Endodermal cell (in vitro differentiated cells): ENCODE measurements at regions not wholly inside any gene's neighbourhood (a gene's known extent, or its start where the extent isn't known, plus 50 kb on each side); places are given as distances from the start of the nearest gene placed in this dataset.

Source experiments
- DNase-seq: peaks from one replicate; pipeline ENCODE4 v3.0.0-alpha.2; 2017
- H3K27ac ChIP-seq: 2 replicates; pipeline ENCODE4 v1.5.1; 2013; ENCODE audit warnings: mild to moderate bottlenecking, low read depth, low read length, moderate library complexity
- H3K27me3 ChIP-seq: 2 replicates; pipeline ENCODE4 v1.6.1; 2013; ENCODE audit warnings: mild to moderate bottlenecking, low read length, moderate library complexity; ENCODE audit not compliant: insufficient read depth, control insufficient read depth, poor library complexity, severe bottlenecking
- H3K36me3 ChIP-seq: 2 replicates; pipeline ENCODE4 v1.7.0; 2013; ENCODE audit warnings: mild to moderate bottlenecking, low read length, moderate library complexity; ENCODE audit not compliant: control insufficient read depth, insufficient read depth
- H3K4me1 ChIP-seq: one replicate; pipeline ENCODE4 v1.7.0; 2013; ENCODE audit warnings: low read length; ENCODE audit not compliant: control insufficient read depth, insufficient read depth
- H3K4me3 ChIP-seq: 2 replicates; pipeline ENCODE4 v1.5.1; 2013; ENCODE audit warnings: mild to moderate bottlenecking, low read length, moderate library complexity
- H3K9ac ChIP-seq: 2 replicates; pipeline ENCODE4 v1.6.1; 2013; ENCODE audit warnings: mild to moderate bottlenecking, low read length, moderate library complexity; ENCODE audit not compliant: poor library complexity, severe bottlenecking; ENCODE audit errors: extremely low read depth
- H3K9me3 ChIP-seq: 2 replicates; pipeline ENCODE4 v1.6.1; 2013; ENCODE audit warnings: mild to moderate bottlenecking, low read length, moderate library complexity; ENCODE audit not compliant: control insufficient read depth
- H3K27ac Mint-ChIP-seq: 2 replicates; pipeline ENCODE4 v1.8.0; 2020; ENCODE audit warnings: mixed read lengths
- H3K27me3 Mint-ChIP-seq: 2 replicates; pipeline ENCODE4 v1.8.0; 2021; ENCODE audit warnings: mild to moderate bottlenecking, mixed read lengths; ENCODE audit not compliant: insufficient read depth
- H3K36me3 Mint-ChIP-seq: 2 replicates; pipeline ENCODE4 v1.8.0; 2020; ENCODE audit warnings: low read depth, mixed read lengths
- H3K4me1 Mint-ChIP-seq: 2 replicates; pipeline ENCODE4 v1.8.0; 2020; ENCODE audit warnings: mixed read lengths
- H3K4me3 Mint-ChIP-seq: 2 replicates; pipeline ENCODE4 v1.8.0; 2020; ENCODE audit warnings: mild to moderate bottlenecking, moderate library complexity, mixed read lengths
- H3K9me3 Mint-ChIP-seq: 2 replicates; pipeline ENCODE4 v1.8.0; 2020; ENCODE audit warnings: mild to moderate bottlenecking, mixed read lengths
- WGBS, 2 experiments: methylation state at CpG; one replicate each; pipeline versions ENCODE4 v1.1.5 to v1.1.7; 2013; ENCODE audit warnings: missing lambda C conversion rate in 2 of 2, mixed read lengths in 1 of 2; ENCODE audit not compliant: insufficient coverage in 1 of 2, insufficient read length in 1 of 2; 5-methylcytosine and 5-hydroxymethylcytosine counted together
- TF ChIP-seq, protein P1 (sequence below): fragments of 200-600 bp; sonication (generic); conservative IDR thresholded peaks from 2 replicates; pipeline ENCODE4 v1.5.0; 2021; ENCODE audit warnings: antibody characterized with exemption, mild to moderate bottlenecking

DNA sequence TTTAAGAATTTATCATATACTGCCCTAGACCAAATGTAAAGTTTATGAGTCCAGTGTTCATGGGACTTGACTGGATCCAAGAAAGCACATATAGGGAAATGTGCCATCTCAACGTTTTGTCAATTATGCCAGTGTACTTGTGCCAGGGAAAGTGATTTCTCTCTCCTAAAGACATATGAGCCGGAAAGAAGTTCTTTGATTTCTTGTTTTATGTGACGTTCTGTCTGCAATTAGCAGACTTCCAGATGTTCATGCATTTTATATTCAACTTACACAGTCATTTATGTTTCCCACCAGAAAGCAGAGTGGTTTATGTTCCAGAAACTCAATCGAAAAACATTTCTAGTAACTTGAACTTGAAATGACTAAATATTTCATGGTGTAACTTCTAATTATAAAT lies 203.8 kb downstream of the FAM170A start:
- 95 to 98% methylated on average over 3 to 4 of the region's 4 CpGs for WGBS, 2 experiments
- DNase-seq = no peak
- H3K9me3 ChIP-seq = peaks cover 3% of the 10 kb centered on the region
- no peaks in the 10 kb centered on the region for H3K36me3 Mint-ChIP-seq
- H3K4me3 ChIP-seq = no peak overlapping the region
- no peak overlapping the region for H3K4me3 Mint-ChIP-seq
- no peak overlapping the region for H3K9ac ChIP-seq
- H3K9me3 Mint-ChIP-seq = no peaks in the 10 kb centered on the region
- H3K27ac Mint-ChIP-seq = no peak overlapping the region
- peaks cover 2% of the 10 kb centered on the region for H3K4me1 Mint-ChIP-seq
- no peaks in the 10 kb centered on the region for H3K27me3 Mint-ChIP-seq
- TF ChIP-seq, protein P1, sequence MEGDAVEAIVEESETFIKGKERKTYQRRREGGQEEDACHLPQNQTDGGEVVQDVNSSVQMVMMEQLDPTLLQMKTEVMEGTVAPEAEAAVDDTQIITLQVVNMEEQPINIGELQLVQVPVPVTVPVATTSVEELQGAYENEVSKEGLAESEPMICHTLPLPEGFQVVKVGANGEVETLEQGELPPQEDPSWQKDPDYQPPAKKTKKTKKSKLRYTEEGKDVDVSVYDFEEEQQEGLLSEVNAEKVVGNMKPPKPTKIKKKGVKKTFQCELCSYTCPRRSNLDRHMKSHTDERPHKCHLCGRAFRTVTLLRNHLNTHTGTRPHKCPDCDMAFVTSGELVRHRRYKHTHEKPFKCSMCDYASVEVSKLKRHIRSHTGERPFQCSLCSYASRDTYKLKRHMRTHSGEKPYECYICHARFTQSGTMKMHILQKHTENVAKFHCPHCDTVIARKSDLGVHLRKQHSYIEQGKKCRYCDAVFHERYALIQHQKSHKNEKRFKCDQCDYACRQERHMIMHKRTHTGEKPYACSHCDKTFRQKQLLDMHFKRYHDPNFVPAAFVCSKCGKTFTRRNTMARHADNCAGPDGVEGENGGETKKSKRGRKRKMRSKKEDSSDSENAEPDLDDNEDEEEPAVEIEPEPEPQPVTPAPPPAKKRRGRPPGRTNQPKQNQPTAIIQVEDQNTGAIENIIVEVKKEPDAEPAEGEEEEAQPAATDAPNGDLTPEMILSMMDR = no peak
- H3K36me3 ChIP-seq = no peaks in the 10 kb centered on the region
- H3K27ac ChIP-seq = no peak overlapping the region
- H3K4me1 ChIP-seq = no peaks in the 10 kb centered on the region
- no peaks in the 10 kb centered on the region for H3K27me3 ChIP-seq

- DNase-seq = no peak
- Histone ChIP-seq H3K9ac (no peak overlapping the region), H3K9me3 (peaks cover 10% of the 10 kb centered on the region), H3K27ac (no peak overlapping the region), H3K4me3 (no peak overlapping the region), H3K36me3 (no peaks in the 10 kb centered on the region), H3K4me1 (no peaks in the 10 kb centered on the region), H3K27me3 (peaks cover 8% of the 10 kb centered on the region)
- TF ChIP-seq, protein P1 = no peak
- Mint-ChIP-seq H3K27me3 (no peaks in the 10 kb centered on the region), H3K36me3 (no peaks in the 10 kb centered on the region), H3K4me3 (no peak overlapping the region), H3K27ac (no peak overlapping the region), H3K4me1 (peaks cover 5% of the 10 kb centered on the region), H3K9me3 (peaks cover 12% of the 10 kb centered on the region)
Measured at GRCh38 chr5:119840175-119840574, 210.8 kb downstream of the FAM170A start.

- no peak overlapping the region for H3K27ac ChIP-seq
- TF ChIP-seq, protein P1 = no peak
- Mint-ChIP-seq H3K36me3 (no peaks in the 10 kb centered on the region), H3K27ac (no peak overlapping the region), H3K9me3 (no peaks in the 10 kb centered on the region), H3K4me1 (no peaks in the 10 kb centered on the region), H3K4me3 (no peak overlapping the region), H3K27me3 (no peaks in the 10 kb centered on the region)
- no peaks in the 10 kb centered on the region for H3K36me3 ChIP-seq
- DNase-seq = no peak
- no peaks in the 10 kb centered on the region for H3K4me1 ChIP-seq
- H3K9me3 ChIP-seq = no peaks in the 10 kb centered on the region
- no peak overlapping the region for H3K4me3 ChIP-seq
- no peak overlapping the region for H3K9ac ChIP-seq
- WGBS, 2 experiments = 83 to 86% methylated on average over 1 to 2 of the region's 2 CpGs
- no peaks in the 10 kb centered on the region for H3K27me3 ChIP-seq
Measured at GRCh38 chr5:119852140-119852539, 222.8 kb downstream of the FAM170A start.
